Esophagus squamous epithelium (tissue), 5 donors: ENCODE measurements at regions not wholly inside any gene's neighbourhood (a gene's known extent, or its start where the extent isn't known, plus 50 kb on each side); places are given as distances from the start of the nearest gene placed in this dataset.

Experiments used
- DNase-seq: peaks from one replicate; lab custom pipeline; 2025; lab: John Stamatoyannopoulos, UW
- H3K27ac ChIP-seq, 4 donors: fragments of 200-600 bp; sonication (generic); one replicate each; pipeline ENCODE4 v1.5.1; 2016 to 2019; ENCODE audit warnings: mild to moderate bottlenecking in 1 of 4
- H3K27me3 ChIP-seq, 4 donors: fragments of 200-600 bp; sonication (generic); 1 replicate in 3 of 4; 2 replicates in 1 of 4; pipeline versions ENCODE4 v1.5.1 to v1.6.0; 2017 to 2021; ENCODE audit warnings: antibody characterized with exemption in 1 of 4
- H3K36me3 ChIP-seq, 3 donors: fragments of 200-600 bp; sonication (generic); one replicate each; pipeline ENCODE4 v1.5.1; 2016 to 2019
- H3K4me1 ChIP-seq, 3 donors: fragments of 200-600 bp; sonication (generic); one replicate each; pipeline ENCODE4 v1.5.1; 2017 to 2019
- H3K4me3 ChIP-seq, 4 donors: fragments of 200-600 bp; sonication (generic); 1 replicate in 3 of 4; 2 replicates in 1 of 4; pipeline ENCODE4 v1.5.1; 2016 to 2019; ENCODE audit warnings: mild to moderate bottlenecking in 2 of 4, moderate library complexity in 1 of 4
- H3K9me3 ChIP-seq, 3 donors: fragments of 200-600 bp; sonication (generic); one replicate each; pipeline ENCODE4 v1.5.1; 2016 to 2019
- CTCF ChIP-seq, 6 experiments: fragments of 450-650 bp in 4 of 6; fragments of 200-600 bp in 2 of 6; sonication (generic) in 2 of 6; IDR thresholded peaks; one replicate each; pipeline ENCODE4 v1.5.1; 2016 to 2019; ENCODE audit warnings: antibody characterized with exemption in 6 of 6, mild to moderate bottlenecking in 4 of 6, moderate library complexity in 4 of 6
- POLR2A ChIP-seq, 4 donors: fragments of 450-650 bp; IDR thresholded peaks; one replicate each; pipeline ENCODE4 v1.6.1; 2017; ENCODE audit warnings: antibody characterized with exemption in 4 of 4, mild to moderate bottlenecking in 4 of 4, moderate library complexity in 3 of 4
- WGBS, 2 donors: methylation state at CpG; one replicate each; pipeline ENCODE4 v1.1.5; 2018; 5-methylcytosine and 5-hydroxymethylcytosine counted together
- intact Hi-C: fragments of 100-400 bp; cut with DNase I; formaldehyde crosslinking; loops from one replicate; pipeline ENCODE4 v1.15.0; 2022
- donor health status: DM: yes; HTN: yes; CAD: no.

DNA sequence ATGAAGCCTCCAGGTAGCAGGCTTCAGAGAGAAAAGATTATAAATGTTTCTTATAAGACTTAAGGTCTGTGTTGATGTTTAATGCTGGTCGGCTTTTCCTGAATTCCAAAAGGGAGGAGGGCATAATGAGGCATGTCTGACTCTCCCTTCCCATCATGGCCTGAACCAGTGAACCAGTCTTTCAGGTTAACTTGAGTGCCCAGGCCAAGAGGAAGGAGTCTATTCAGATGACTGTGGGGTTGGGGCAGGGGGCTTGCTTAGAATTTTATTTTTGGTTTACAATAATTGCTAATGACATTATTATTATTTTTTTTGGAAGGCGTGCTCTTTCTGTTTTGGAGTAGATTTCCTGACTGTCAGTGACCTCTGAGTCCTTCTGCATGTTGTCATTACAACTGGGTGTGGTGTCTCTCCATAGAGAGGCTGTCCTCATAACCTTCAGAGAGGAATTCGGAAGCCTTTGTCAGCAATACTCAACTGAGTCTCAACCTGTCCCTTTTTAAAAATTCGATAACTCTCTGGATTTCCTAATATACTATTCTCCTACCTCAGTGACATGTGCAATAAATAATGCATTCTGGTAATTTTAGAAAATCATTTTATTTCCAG lies 275.1 kb upstream of the CXCR4 start:
- H3K27ac ChIP-seq = peak overlapping the region in 2 of 4 donors; percentile 56 to 66
- H3K4me1 ChIP-seq = peaks cover 0 to 33% (median 3%) of the 10 kb centered on the region in 3 donors
- no peaks in the 10 kb centered on the region for H3K9me3 ChIP-seq
- TF ChIP-seq POLR2A (IDR thresholded peaks at IDR 0.05) = no peak
- no peak for TF ChIP-seq CTCF (IDR thresholded peaks at IDR 0.05)
- H3K36me3 ChIP-seq = no peaks in the 10 kb centered on the region
- H3K27me3 ChIP-seq = no peaks in the 10 kb centered on the region
- intact Hi-C loops = no loop called here
- WGBS, 2 donors = 60 to 63% methylated on average over 4 of the region's 4 CpGs
- no peak overlapping the region for H3K4me3 ChIP-seq
- no peak for DNase-seq

- DNase-seq = no peak
- intact Hi-C loops = no loop called here
- H3K27me3 ChIP-seq = no peaks in the 10 kb centered on the region
- no peaks in the 10 kb centered on the region for H3K9me3 ChIP-seq
- no peak for TF ChIP-seq POLR2A (IDR thresholded peaks at IDR 0.05)
- no peak for TF ChIP-seq CTCF (IDR thresholded peaks at IDR 0.05)
- no peak overlapping the region for H3K27ac ChIP-seq
- no peak overlapping the region for H3K4me3 ChIP-seq
- 55 to 65% methylated on average over 3 of the region's 3 CpGs for WGBS, 2 donors
- H3K4me1 ChIP-seq = peaks cover 0 to 48% (median 3%) of the 10 kb centered on the region in 3 donors
- H3K36me3 ChIP-seq = no peaks in the 10 kb centered on the region
Observed at GRCh38 chr2:136389809-136390208, 271.9 kb upstream of the CXCR4 start.

- WGBS, 2 donors = 26 to 51% methylated on average over 3 of the region's 3 CpGs
- Histone ChIP-seq H3K27me3 (no peaks in the 10 kb centered on the region), H3K4me3 (no peak overlapping the region), H3K27ac (no peak overlapping the region), H3K9me3 (no peaks in the 10 kb centered on the region), H3K4me1 (peaks cover 0 to 19% (median 0%) of the 10 kb centered on the region in 3 donors), H3K36me3 (no peaks in the 10 kb centered on the region)
- no peak for DNase-seq
- TF ChIP-seq CTCF (IDR thresholded peaks at IDR 0.05) (no peak), POLR2A (IDR thresholded peaks at IDR 0.05) (no peak)
- intact Hi-C loops = no loop called here
Observed at GRCh38 chr2:136386046-136386445, 268.1 kb upstream of the CXCR4 start.

- WGBS, 2 donors = 36 to 57% methylated on average over 3 of the region's 3 CpGs
- Histone ChIP-seq H3K4me1 (peaks cover 0 to 19% (median 0%) of the 10 kb centered on the region in 3 donors), H3K4me3 (no peak overlapping the region), H3K27me3 (no peaks in the 10 kb centered on the region), H3K36me3 (no peaks in the 10 kb centered on the region), H3K9me3 (no peaks in the 10 kb centered on the region), H3K27ac (no peak overlapping the region)
- DNase-seq = no peak
- intact Hi-C loops = no loop called here
- no peak for TF ChIP-seq POLR2A (IDR thresholded peaks at IDR 0.05)
- peak; percentile 26 to 55 (median 41) for TF ChIP-seq CTCF (IDR thresholded peaks at IDR 0.05)
Observed at GRCh38 chr2:136384531-136385303, 266.8 kb upstream of the CXCR4 start.

DNA sequence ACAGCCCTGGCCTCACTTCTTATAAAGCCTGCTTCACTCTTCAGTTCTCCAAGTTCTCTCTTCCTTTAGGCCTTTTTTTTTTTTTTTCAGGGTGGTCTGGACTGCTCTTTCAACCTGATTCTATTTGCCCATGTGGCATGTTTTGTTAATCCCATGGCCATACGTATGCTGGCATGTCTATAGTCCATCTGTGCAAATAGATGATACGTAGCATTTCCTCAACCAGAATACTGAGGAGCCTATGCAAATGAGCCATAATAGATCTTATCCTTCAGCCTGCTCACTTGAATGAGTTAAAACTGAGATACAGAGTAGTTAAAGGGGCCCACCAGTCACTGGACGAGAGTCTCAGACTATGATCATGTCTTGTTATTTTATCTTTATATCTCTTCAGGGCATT lies 265.2 kb upstream of the CXCR4 start:
- Histone ChIP-seq H3K36me3 (no peaks in the 10 kb centered on the region), H3K4me1 (peaks cover 0 to 19% (median 0%) of the 10 kb centered on the region in 3 donors), H3K9me3 (no peaks in the 10 kb centered on the region), H3K27me3 (no peaks in the 10 kb centered on the region), H3K4me3 (no peak overlapping the region), H3K27ac (no peak overlapping the region)
- 78 to 80% methylated on average over 3 of the region's 3 CpGs for WGBS, 2 donors
- DNase-seq = no peak
- TF ChIP-seq POLR2A (IDR thresholded peaks at IDR 0.05) (no peak), CTCF (IDR thresholded peaks at IDR 0.05) (no peak)
- intact Hi-C loops = no loop called here
